ENCODE measurements at regions not wholly inside any gene's neighbourhood (a gene's known extent, or its start where the extent isn't known, plus 50 kb on each side); places are given as distances from the start of the nearest gene placed in this dataset.

DNA sequence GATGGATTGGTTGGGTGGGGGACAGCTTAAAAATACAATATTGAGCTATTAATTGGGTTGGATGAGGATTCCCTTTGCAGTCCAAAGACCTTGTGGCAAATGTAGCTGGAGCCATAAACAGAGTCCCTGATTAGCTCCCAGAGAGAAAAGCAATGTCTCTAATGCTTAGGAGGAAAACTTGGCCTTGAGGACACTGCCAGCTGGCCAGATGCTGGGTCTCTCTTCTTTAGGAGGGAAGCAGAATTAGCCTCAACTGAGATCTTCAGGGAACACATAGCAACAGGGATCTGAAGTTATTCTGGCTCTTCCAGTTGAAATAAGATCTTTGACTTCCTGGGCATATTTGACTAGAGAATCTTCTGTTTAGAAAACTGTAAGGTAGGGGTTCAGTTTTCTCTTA is 121.7 kb upstream of the WWC1 start:
- no peak for DNase-seq (ENCODE audit: low spot score)

DNA sequence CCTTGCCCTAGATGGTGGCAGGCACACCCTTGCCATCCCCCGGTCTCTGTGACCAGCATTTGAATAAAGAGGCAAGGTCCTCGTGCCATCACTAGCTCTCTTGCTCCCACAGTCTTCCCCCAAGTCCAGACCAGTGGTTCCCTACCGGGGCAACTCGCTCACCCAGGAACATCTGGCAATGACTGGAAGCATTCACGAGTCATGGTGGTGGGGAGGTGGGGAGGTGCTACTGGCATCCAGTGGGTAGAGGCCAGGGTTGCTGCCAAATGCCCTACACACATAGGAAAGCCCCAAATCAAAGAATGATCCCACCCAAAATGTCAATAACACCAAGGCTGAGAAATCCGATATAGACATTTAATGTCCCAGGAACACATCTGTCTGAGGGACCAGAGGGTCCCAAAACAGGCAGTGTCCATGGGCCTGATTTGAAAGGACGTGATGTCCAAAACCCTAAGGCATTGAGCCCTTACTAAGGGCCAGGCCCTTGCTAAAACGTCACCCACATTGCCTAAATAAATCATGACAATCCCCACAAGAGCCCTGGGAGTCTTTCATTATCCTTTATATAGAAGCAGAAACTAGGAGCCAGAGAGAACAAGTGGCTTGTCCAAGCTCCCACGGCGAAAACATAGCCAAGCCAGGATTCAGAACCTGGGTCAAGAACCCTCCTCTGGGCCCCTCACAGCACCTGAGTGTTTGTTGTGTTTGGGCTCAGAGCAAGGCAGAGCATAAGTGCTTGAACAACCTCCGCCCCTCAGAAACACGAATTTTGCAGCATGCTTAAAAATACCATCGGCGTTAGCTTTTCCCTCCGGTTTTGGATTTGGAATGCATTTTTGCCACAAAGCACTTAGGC is 119.3 kb upstream of the WWC1 start:
- no peak for DNase-seq (ENCODE audit: low spot score)

- DNase-seq (ENCODE audit: low spot score): no peak
These were observed 118.7 kb upstream of the WWC1 start for GRCh38 chr5:168172760-168173223.

DNA sequence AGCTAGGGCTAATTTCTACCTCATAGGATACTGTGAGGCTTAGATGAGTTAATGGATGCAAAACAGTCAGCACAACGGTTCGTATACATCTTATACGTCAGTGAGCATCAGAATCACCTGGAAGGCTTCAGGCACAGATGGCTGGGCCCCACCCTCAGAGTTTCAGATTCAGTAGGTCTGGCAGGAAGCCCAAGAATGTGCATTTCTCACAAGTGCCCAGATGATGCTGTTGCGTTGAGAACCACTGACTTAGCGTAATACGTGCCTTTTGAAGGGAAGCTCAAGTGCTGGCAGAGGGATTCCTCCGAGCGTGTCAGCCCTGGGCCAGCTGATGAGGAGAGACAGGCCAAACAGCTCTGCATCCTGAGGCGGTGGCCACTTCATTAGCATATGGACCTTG is 117.1 kb upstream of the WWC1 start:
- DNase-seq (ENCODE audit: low spot score): no peak

GRCh38 chr5:168176251-168176650 is 115.2 kb upstream of the WWC1 start:
- DNase-seq (ENCODE audit: low spot score): no peak

GRCh38 chr5:168176941-168177340 is 114.5 kb upstream of the WWC1 start:
- DNase-seq (ENCODE audit: low spot score): no peak

DNA sequence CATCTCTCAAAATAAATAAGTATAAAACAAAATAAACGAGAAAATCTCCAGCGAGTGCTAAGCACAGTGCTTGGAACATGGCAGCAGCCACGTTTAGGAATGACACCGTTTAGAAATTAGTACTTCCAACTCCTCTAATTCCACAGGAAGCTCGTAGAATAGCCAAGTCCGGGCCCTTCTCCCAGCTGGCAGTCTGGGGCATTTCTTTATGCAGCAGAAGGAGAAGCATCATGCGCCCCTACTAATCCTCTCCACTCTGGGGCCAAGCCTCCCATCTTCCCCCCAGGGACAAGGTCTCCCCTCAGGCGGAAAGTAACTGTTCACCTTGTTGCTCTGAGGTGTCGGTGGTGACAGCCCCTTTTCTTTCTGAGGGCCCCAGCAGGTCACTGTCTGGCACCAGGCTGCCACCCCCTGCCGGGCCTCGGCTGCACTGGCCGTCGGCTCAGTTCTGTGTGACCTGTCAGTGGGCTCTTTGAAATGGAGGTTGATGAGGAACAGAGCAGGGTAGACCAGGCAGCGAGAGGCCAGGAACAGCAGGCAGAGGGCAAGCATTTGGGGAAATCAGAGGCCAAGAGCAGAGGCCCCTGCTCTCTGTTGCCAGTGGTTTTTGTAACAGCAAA is 113.5 kb upstream of the WWC1 start:
- DNase-seq (ENCODE audit: low spot score): no peak

GRCh38 chr5:168179192-168179593 is 112.3 kb upstream of the WWC1 start:
- DNase-seq (ENCODE audit: low spot score): no peak

DNA sequence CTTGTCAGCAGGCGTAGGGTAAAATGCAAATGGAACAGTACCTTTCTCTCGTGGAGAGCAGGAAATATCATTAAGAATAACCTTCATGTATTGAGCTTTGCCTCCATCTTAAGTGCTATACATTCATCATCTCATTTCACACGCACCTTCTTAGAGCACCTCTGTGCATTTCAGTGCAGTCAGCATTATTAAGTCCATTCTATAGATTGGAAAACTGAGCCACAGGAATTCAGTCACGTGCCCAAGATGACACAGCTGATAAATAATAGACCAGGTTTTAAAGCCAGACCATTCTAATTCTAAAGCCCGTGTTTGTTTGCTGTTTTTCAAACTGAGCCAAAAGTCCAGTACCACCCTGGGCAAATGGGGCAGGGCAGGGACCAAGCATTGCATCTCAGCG is 109.2 kb upstream of the WWC1 start:
- no peak for DNase-seq (ENCODE audit: low spot score)

- no peak for DNase-seq (ENCODE audit: low spot score)
These were observed 107.3 kb upstream of the WWC1 start for GRCh38 chr5:168184103-168184502.

DNA sequence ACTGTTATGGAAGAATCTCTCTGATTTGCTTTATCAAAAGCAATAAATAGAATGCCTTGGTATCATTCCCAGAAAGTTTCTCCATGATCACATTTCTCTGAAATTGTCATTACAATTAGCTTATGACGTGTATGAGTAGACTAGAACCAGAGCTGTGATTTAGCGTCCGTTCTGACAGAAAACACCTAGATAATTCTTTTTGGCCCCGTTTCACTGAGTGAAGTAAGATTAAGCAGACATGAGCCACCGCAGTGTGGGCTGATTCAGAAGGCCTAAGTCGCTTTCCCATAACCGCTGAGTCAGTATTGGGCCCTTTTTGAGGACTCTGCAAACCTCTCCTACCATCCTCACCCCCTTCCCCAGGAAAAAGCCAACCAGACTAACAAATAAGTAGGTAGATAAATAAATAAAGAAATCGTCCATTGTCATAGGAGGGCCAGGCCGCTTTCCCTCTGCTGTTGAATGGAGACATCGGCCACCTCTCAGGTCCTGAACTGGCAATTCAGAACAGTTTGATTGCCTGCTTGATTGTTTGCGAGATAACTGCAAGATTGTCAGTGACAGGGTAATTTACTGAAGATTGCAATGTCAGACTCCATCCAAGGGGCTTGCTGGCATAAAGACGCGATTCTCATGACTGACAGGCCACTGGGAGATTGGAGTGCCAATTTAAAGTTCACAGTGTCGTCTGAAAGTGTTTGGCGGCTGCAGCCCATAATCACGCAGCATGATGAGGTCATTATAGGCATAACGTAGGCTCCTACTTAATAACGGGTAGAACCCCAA is 105.0 kb upstream of the WWC1 start:
- no peak for DNase-seq (ENCODE audit: low spot score)

DNA sequence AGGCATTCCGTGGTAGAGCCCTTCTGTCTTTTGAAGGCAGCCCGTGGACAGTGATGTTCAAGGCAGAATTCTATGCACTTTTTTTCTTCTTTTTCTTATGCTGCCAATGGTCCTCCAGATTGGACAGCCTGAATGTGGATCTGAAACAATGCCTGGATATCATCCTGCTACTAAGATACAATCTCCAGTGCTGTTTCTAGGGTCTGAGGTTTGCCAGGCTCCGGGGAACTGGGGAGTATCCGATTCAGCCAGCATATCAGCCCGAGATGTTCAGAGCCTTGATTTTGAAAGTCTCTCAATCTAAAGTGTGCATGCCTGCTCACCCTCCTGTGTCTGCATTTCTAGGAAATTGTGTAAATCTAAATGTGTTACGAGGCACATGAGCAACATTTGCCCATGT is 103.8 kb upstream of the WWC1 start:
- DNase-seq (ENCODE audit: low spot score): no peak

- DNase-seq (ENCODE audit: low spot score): no peak
These were observed 103.3 kb upstream of the WWC1 start for GRCh38 chr5:168188182-168188581.

- no peak for DNase-seq (ENCODE audit: low spot score)
These were observed 99.3 kb upstream of the WWC1 start for GRCh38 chr5:168192120-168192519.

GRCh38 chr5:168193493-168194250 is 97.8 kb upstream of the WWC1 start:
- DNase-seq (ENCODE audit: low spot score): no peak

DNA sequence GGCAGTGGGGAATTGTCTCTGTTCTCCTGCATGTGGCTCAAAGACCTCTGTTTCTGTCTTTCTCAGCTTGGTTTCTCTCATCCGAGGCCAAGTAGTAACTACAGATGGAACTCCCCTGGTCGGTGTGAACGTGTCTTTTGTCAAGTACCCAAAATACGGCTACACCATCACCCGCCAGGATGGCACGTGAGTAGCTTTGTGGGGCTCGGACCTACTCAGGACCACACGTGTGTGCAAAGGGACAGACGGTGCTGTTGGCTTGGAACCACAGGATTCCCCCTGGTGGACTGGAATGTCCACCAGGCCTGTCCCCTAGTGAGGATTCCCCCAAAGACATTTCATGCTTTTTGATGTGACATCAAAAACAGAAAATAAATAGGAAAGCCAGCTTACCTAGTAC is 96.3 kb upstream of the WWC1 start:
- no peak for DNase-seq (ENCODE audit: low spot score)

DNA sequence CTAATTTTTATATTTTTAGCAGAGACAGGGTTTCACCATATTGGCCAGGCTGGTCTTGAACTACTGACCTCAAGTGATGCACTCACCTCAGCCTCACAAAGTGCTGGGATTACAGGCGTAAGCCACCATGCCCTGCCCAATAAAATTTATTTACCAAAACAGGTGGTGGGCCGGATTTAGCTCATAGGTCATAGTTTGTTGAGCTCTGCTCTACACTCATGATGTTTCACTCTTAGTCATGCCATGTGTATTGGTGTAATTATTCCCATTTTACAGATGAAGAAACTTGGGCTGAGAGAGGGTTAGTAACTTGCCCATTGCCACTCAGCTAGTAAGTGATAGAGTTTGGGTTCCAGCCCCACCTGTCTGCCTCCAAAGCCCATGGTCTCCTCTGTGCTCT is 93.1 kb upstream of the WWC1 start:
- DNase-seq (ENCODE audit: low spot score): no peak

DNA sequence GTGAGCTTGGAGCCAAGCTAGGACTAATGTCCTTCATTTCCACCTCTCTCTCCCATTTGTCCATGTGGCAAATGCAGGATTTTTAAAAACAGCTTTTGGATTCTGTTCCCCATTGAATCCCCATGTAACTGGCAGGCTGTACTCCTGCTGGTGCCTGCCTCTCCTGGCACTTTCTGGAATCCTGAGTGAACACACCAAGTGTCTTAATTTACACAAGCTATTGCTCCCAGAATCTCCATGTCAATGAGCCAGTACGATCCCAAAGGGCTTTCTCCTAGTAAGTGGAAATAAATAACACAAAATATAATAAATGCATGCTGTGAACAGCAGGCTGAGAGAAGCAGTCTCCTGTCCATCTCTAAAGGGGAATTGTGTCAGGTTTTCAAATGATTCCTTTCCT is 88.4 kb upstream of the WWC1 start:
- no peak for DNase-seq (ENCODE audit: low spot score)

GRCh38 chr5:168204165-168204564 is 87.3 kb upstream of the WWC1 start:
- no peak for DNase-seq (ENCODE audit: low spot score)

DNA sequence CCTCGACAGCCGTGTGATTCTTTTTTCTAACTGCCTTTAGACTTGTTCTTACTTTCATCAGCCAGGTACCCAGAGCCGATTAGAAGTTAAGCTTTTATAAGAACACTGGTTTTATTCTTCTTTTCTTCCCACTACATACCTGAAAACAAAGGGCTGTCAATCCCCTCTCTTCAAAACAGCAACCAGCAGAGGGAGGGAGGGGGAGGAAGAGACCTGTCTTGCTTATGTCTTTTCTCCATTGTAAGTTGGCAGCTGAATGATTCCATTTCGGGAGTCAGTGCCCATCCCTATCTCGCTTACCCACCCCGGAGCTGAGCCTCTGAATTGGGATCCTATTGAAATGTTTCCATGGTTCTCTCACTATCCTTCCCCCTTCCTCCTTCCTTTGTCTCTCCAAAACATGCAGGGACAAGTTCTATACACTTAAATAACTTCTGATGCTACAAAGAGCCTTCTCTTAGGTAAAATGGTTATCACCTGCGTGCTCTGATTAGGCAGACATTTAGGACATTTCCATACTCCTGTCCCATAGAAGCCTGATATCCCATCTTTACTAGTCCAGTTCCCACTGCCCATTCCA is 83.9 kb upstream of the WWC1 start:
- no peak for DNase-seq (ENCODE audit: low spot score)

DNA sequence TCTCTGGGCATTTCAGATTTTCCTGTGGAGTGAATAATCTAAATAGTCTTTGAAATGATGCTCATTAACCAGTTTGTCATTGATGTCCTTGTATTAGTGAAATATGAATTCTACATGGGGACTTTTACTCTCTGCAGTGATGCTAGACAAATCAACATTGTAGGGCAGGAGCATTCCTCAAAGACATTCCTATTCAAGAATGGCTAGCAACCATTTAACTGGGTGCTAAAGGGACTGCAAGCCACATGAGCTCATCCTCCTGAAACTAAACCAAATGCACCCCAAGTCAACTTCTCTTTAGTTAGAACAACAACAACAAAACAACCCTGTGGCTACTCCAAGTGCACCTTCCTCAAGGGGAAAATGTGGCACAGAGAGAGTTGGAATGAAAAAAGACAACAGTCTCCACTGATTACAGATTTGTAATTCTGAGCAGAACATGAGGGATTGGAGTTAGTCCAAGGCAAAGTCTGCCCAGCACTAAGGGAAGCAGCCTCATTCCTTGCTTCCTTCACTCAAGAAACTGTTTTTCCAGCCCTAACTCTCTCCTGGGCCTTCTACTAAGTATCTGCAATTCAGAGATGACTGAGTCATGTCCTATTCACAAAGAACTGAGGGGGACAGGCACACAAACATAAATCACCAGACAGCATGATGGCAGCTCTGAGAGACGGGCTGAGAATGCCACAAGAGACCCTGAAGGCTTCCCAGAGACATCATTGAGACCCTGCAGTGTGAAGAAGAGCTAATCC is 82.0 kb upstream of the WWC1 start:
- no peak for DNase-seq (ENCODE audit: low spot score)
